ENCODE measurements at regions not wholly inside any gene's neighbourhood (a gene's known extent, or its start where the extent isn't known, plus 50 kb on each side); places are given as distances from the start of the nearest gene placed in this dataset.

DNA sequence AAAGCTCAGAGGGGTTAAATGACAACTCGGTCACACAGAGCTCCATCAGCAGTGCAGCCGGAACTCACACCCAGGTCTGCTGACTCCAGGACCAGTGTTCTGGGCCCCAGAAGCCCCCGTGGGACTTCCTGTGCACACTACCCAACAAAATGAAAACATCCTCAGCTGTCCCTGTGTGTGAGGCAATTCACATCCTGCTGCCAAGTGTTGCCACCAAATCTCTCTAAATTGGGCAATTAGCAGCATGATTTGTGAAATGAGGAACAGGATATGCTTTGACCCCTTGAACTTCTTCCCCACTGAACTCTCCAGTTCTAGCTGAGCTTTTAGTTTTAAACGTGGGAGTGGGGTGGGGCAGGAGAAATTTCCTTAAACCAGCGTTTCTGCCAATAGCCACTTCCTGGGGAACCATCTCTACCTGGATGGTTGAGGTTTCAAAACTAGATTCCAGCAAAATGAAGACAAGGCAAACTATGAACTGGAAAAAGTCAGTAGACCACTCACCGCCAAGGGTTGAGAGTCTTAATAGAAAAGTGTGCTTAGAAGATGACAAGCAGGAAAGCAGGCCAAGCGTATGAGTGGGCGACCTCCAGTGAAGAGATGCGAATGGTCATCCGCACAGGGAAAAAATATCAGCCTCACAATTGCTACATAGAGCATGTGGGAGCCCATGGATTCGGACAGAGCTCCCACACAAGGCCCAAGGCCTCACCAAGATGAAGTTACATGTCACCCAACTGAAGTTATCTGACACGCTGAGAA is 51.9 kb upstream of the CHST15 start:
- ATAC-seq (no peak), DNase-seq (ENCODE audit: low spot score) (no peak)
- peaks cover 1% of the 10 kb centered on the region for H3K9me3 Mint-ChIP-seq
- no peak overlapping the region for H3K27ac Mint-ChIP-seq
- POLR2A ChIA-PET: no interaction called here
- CTCF ChIA-PET: interaction anchor here (1.5 kb wide), 1 partner anchor 244 kb away, joined by 3 read pairs; no protein-coding TSS in a partner anchor
- TF ChIP-seq JAZF1 (CRISPR knock-in tag; IDR thresholded peaks at IDR 0.05): no peak
- TF ChIP-seq, protein P1, sequence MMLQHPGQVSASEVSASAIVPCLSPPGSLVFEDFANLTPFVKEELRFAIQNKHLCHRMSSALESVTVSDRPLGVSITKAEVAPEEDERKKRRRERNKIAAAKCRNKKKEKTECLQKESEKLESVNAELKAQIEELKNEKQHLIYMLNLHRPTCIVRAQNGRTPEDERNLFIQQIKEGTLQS (CRISPR knock-in tag; conservative IDR thresholded peaks at IDR 0.05): no peak
- TF ChIP-seq NFE2L1 (CRISPR knock-in tag; IDR thresholded peaks at IDR 0.05): no peak
- no peak for TF ChIP-seq GABPB1 (CRISPR knock-in tag; IDR thresholded peaks at IDR 0.05)
- no peak for TF ChIP-seq PRRX2 (CRISPR knock-in tag; IDR thresholded peaks at IDR 0.05)
- no peak for TF ChIP-seq ELF4 (CRISPR knock-in tag; IDR thresholded peaks at IDR 0.05; ENCODE audit: low read depth)
- no peak for TF ChIP-seq STAT6 (CRISPR knock-in tag; conservative IDR thresholded peaks at IDR 0.05; ENCODE audit: low read depth)
- H3K4me1 Mint-ChIP-seq: peaks cover 16% of the 10 kb centered on the region
- no peaks in the 10 kb centered on the region for H3K36me3 Mint-ChIP-seq
- no peaks in the 10 kb centered on the region; the same call in 1 of the 2 replicates for H3K27me3 Mint-ChIP-seq (ENCODE audit: low read depth)
- H3K4me3 Mint-ChIP-seq: no peak overlapping the region

DNA sequence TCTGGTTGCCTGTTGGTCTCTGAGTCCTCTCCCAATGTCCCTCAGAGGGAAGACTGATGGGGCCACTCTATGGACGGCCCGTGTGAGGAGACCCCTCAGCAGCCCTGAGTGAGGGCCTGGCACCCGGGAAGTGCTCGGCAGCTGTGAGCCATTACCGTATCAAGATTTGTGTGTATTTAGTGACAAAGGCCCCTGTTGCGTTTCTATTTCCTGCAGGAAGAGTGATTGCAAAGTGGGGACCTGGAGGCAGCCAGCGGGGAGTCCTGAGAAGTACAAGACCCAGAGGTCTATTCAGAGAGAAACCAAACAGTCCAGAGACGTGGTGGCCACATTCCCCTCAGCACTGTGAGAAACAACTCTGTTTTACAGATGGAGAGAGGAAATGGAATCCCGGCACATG is 51.1 kb upstream of the CHST15 start:
- ATAC-seq (no peak), DNase-seq (ENCODE audit: low spot score) (no peak)
- Mint-ChIP-seq H3K9me3 (peaks cover 5% of the 10 kb centered on the region), H3K36me3 (no peaks in the 10 kb centered on the region), H3K4me1 (peaks cover 9% of the 10 kb centered on the region), H3K27ac (no peak overlapping the region), H3K27me3 (ENCODE audit: low read depth) (no peaks in the 10 kb centered on the region; the same call in 1 of the 2 replicates), H3K4me3 (no peak overlapping the region)
- POLR2A ChIA-PET: no interaction called here
- TF ChIP-seq, protein P2, sequence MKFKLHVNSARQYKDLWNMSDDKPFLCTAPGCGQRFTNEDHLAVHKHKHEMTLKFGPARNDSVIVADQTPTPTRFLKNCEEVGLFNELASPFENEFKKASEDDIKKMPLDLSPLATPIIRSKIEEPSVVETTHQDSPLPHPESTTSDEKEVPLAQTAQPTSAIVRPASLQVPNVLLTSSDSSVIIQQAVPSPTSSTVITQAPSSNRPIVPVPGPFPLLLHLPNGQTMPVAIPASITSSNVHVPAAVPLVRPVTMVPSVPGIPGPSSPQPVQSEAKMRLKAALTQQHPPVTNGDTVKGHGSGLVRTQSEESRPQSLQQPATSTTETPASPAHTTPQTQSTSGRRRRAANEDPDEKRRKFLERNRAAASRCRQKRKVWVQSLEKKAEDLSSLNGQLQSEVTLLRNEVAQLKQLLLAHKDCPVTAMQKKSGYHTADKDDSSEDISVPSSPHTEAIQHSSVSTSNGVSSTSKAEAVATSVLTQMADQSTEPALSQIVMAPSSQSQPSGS (CRISPR knock-in tag; IDR thresholded peaks at IDR 0.05; ENCODE audit: borderline replicate concordance, low read depth): no peak
- TF ChIP-seq AFF4 (CRISPR knock-in tag; IDR thresholded peaks at IDR 0.05; ENCODE audit: borderline replicate concordance): no peak
- TF ChIP-seq, protein P3, sequence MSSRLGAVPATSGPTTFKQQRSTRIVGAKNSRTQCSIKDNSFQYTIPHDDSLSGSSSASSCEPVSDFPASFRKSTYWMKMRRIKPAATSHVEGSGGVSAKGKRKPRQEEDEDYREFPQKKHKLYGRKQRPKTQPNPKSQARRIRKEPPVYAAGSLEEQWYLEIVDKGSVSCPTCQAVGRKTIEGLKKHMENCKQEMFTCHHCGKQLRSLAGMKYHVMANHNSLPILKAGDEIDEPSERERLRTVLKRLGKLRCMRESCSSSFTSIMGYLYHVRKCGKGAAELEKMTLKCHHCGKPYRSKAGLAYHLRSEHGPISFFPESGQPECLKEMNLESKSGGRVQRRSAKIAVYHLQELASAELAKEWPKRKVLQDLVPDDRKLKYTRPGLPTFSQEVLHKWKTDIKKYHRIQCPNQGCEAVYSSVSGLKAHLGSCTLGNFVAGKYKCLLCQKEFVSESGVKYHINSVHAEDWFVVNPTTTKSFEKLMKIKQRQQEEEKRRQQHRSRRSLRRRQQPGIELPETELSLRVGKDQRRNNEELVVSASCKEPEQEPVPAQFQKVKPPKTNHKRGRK (CRISPR knock-in tag; IDR thresholded peaks at IDR 0.05; ENCODE audit: borderline replicate concordance): no peak
- TF ChIP-seq, protein P4, sequence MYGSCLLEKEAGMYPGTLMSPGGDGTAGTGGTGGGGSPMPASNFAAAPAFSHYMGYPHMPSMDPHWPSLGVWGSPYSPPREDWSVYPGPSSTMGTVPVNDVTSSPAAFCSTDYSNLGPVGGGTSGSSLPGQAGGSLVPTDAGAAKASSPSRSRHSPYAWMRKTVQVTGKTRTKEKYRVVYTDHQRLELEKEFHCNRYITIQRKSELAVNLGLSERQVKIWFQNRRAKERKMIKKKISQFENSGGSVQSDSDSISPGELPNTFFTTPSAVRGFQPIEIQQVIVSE (CRISPR knock-in tag; IDR thresholded peaks at IDR 0.05; ENCODE audit: borderline replicate concordance): no peak
- CTCF ChIA-PET: no interaction called here

All from WTC11 (cell line).